Gastrocnemius medialis (tissue), 4 donors: ENCODE measurements at regions not wholly inside any gene's neighbourhood (a gene's known extent, or its start where the extent isn't known, plus 50 kb on each side); places are given as distances from the start of the nearest gene placed in this dataset.

Experiments
- POLR2A ChIP-seq, 2 donors: fragments of 450-650 bp; IDR thresholded peaks; one replicate each; pipeline ENCODE4 v1.6.1; 2017; ENCODE audit warnings: antibody characterized with exemption in 2 of 2, mild to moderate bottlenecking in 2 of 2, moderate library complexity in 2 of 2
- TF ChIP-seq, protein P1 (sequence below), 5 experiments: fragments of 450-650 bp in 3 of 5; fragments of 200-600 bp in 2 of 5; sonication (generic) in 2 of 5; IDR thresholded peaks in 4 of 5; conservative IDR thresholded peaks in 1 of 5; 1 replicate in 4 of 5; 2 replicates in 1 of 5; pipeline ENCODE4 v1.5.1; 2016 to 2019; ENCODE audit warnings: antibody characterized with exemption in 5 of 5, mild to moderate bottlenecking in 3 of 5, moderate library complexity in 3 of 5

DNA sequence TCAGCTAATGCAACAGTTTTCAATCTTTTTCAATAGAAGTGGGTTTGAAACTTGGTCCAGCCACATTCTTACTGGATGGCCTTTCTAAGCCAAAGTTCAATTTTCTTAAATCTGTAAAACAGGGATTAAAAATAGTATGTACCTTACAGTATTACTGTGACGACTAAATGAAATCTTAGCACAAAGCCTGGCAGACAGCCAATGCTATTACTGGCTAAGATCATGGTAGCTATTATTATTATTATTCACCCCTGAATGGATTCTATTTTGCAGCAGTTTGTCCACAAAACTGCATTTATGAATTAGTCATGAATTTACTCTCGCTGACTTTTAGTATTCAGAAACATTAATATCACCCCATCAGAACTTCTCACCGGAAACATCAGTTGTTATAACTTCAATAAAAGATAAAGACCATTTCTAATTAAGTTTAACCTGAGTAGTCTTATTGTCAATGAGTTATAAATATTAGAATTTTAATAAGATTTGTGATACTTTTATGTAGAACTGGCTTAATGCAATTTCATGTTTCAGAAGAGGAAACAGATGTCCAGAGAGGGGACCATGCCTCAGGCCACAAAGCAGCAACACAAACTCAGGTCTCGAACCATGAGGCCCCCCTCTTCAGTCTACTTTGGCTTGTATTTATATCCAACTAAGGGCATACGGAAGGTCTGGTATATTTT lies 468.2 kb downstream of the ARHGEF28 start:
- TF ChIP-seq, protein P1, sequence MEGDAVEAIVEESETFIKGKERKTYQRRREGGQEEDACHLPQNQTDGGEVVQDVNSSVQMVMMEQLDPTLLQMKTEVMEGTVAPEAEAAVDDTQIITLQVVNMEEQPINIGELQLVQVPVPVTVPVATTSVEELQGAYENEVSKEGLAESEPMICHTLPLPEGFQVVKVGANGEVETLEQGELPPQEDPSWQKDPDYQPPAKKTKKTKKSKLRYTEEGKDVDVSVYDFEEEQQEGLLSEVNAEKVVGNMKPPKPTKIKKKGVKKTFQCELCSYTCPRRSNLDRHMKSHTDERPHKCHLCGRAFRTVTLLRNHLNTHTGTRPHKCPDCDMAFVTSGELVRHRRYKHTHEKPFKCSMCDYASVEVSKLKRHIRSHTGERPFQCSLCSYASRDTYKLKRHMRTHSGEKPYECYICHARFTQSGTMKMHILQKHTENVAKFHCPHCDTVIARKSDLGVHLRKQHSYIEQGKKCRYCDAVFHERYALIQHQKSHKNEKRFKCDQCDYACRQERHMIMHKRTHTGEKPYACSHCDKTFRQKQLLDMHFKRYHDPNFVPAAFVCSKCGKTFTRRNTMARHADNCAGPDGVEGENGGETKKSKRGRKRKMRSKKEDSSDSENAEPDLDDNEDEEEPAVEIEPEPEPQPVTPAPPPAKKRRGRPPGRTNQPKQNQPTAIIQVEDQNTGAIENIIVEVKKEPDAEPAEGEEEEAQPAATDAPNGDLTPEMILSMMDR (IDR thresholded peaks at IDR 0.05 in 4 of 5, conservative IDR thresholded peaks at IDR 0.05 in 1 of 5), result no peak
- TF ChIP-seq POLR2A (IDR thresholded peaks at IDR 0.05), result no peak
